HUES6 (cell line): ENCODE measurements at regions not wholly inside any gene's neighbourhood (a gene's known extent, or its start where the extent isn't known, plus 50 kb on each side); places are given as distances from the start of the nearest gene placed in this dataset.

Source experiments
- H3K27ac ChIP-seq: 2 replicates; pipeline ENCODE4 v1.7.0; 2013; ENCODE audit warnings: low read depth, mild to moderate bottlenecking, low read length, inconsistent platforms
- H3K27me3 ChIP-seq: 2 replicates; pipeline ENCODE4 v1.6.1; 2013; ENCODE audit warnings: low read length; ENCODE audit not compliant: control insufficient read depth, insufficient read depth
- H3K36me3 ChIP-seq: 2 replicates; pipeline ENCODE4 v1.6.1; 2013; ENCODE audit warnings: low read length; ENCODE audit not compliant: control insufficient read depth, insufficient read depth
- H3K4me1 ChIP-seq: 2 replicates; pipeline ENCODE4 v1.6.1; 2013; ENCODE audit warnings: low read length; ENCODE audit not compliant: control insufficient read depth, insufficient read depth
- H3K4me3 ChIP-seq: 2 replicates; pipeline ENCODE4 v1.5.1; 2013; ENCODE audit warnings: low read depth, low read length
- H3K9ac ChIP-seq: one replicate; pipeline ENCODE4 v1.6.1; 2013; ENCODE audit warnings: mild to moderate bottlenecking, low read length
- H3K9me3 ChIP-seq: 2 replicates; pipeline ENCODE4 v1.6.1; 2013; ENCODE audit warnings: low read depth, low read length; ENCODE audit not compliant: control insufficient read depth, insufficient read depth

DNA sequence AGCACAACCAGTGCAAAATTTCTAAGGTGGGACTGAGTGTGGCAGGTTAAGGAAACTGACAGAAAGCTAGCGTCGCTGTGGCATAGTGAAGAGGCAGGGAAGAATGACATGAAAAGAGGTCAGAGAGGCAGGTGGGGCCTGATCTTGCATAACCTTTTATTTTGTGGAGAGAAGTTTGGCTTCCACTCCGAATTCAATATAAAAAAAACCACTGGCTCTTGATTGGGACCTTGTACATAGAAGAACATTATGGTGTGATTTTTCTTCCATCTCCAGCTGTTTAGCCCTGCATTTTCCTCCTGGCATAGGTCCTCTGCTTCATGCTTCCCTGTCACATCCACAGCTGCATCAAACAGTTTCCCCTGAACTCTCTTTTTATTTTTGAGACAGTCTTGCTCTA, 170.5 kb upstream of the MEOX2 start:
- Histone ChIP-seq H3K9ac (no peak overlapping the region), H3K36me3 (no peaks in the 10 kb centered on the region)

DNA sequence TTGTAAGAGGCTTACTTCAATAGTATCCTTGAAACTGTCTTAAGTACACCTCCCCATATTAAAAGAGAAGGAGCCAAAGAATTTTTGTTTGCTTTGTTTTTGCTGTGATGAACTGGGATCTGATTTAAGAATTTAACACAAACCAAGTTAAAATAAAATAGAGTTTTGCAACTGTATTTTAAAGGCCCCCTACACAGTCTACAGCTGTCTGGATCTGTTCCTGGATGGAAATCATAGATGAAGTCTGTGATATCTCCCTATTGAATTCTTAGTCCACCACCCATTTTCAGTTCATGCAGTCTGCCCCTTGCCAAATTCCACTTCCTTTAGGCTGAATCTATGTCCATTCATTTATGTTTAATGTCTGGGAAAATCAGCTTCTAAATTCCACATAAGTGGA, 169.8 kb upstream of the MEOX2 start:
- no peak overlapping the region for H3K9ac ChIP-seq
- peaks cover 5% of the 10 kb centered on the region; the same call in 1 of the 2 replicates for H3K4me1 ChIP-seq
- H3K36me3 ChIP-seq = no peaks in the 10 kb centered on the region
- H3K4me3 ChIP-seq = no peak overlapping the region
- no peaks in the 10 kb centered on the region for H3K27me3 ChIP-seq
- H3K9me3 ChIP-seq = no peaks in the 10 kb centered on the region
- H3K27ac ChIP-seq = no peak overlapping the region

More for the DNA sequence above, 170.5 kb upstream of the MEOX2 start:
- no peaks in the 10 kb centered on the region for H3K27me3 ChIP-seq
- no peak overlapping the region for H3K27ac ChIP-seq
- peaks cover 5% of the 10 kb centered on the region; the same call in 1 of the 2 replicates for H3K4me1 ChIP-seq
- H3K9me3 ChIP-seq = no peaks in the 10 kb centered on the region
- H3K4me3 ChIP-seq = no peak overlapping the region

- Histone ChIP-seq H3K4me1 (peaks cover 5% of the 10 kb centered on the region; the same call in 1 of the 2 replicates), H3K4me3 (no peak overlapping the region), H3K9me3 (no peaks in the 10 kb centered on the region), H3K27ac (0 out of 2 replicates have a peak overlapping the region, but pooled peaks have one; percentile 7), H3K36me3 (no peaks in the 10 kb centered on the region), H3K9ac (no peak overlapping the region), H3K27me3 (no peaks in the 10 kb centered on the region)
Measured at GRCh38 chr7:15855525-15856109, 169.1 kb upstream of the MEOX2 start.

GRCh38 chr7:15854841-15855524, 168.5 kb upstream of the MEOX2 start:
- Histone ChIP-seq H3K27ac (no peak overlapping the region), H3K27me3 (no peaks in the 10 kb centered on the region), H3K4me3 (no peak overlapping the region)

GRCh38 chr7:15853832-15854470, 167.5 kb upstream of the MEOX2 start:
- Histone ChIP-seq H3K27ac (no peak overlapping the region), H3K4me3 (no peak overlapping the region)

More at GRCh38 chr7:15854841-15855524, 168.5 kb upstream of the MEOX2 start:
- no peak overlapping the region for H3K9ac ChIP-seq
- H3K9me3 ChIP-seq = no peaks in the 10 kb centered on the region
- H3K4me1 ChIP-seq = peaks cover 5% of the 10 kb centered on the region; the same call in 1 of the 2 replicates
- no peaks in the 10 kb centered on the region for H3K36me3 ChIP-seq

DNA sequence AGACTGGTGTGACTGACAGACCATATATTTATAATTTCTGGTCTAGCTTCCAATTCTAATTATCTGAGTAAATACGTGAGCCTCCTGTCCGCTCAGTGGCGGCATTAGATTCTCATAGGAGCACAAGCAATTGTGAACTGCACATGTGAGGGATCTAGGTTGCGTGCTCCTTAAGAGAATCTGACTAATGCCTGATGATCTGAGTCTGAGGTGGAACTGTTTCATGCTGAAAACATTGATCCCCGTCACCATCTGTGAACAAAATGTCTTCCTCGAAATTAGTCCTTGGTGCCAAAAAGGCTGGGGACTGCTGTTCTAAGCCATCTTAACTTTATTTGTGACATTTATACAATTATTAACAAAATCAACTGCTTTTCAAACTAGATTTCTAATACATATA, 164.7 kb upstream of the MEOX2 start:
- no peak overlapping the region for H3K9ac ChIP-seq
- no peak overlapping the region for H3K4me3 ChIP-seq
- no peaks in the 10 kb centered on the region for H3K9me3 ChIP-seq

More at GRCh38 chr7:15853832-15854470, 167.5 kb upstream of the MEOX2 start:
- Histone ChIP-seq H3K36me3 (no peaks in the 10 kb centered on the region), H3K4me1 (peaks cover 5% of the 10 kb centered on the region; the same call in 1 of the 2 replicates), H3K27me3 (no peaks in the 10 kb centered on the region), H3K9ac (no peak overlapping the region), H3K9me3 (no peaks in the 10 kb centered on the region)

DNA sequence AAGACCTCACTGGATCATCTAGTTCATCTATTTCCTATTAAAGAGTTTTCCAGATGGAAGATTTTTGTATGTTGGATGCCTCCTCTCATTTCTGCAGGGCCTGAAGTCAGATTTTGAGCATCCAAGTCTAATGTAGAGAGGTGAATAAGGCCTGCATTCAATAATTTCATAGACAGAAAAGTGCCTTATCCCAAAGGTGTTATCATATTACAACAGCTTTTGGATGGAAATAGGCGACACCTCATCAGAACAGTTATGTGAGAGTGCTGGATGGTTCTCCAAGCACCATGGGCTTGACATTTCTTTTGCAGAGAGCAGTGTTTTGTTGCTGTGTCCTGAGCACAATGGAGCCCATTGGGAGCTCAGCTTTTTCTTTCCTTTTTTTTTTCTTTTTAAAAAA, 162.4 kb upstream of the MEOX2 start:
- H3K9me3 ChIP-seq = no peaks in the 10 kb centered on the region
- no peaks in the 10 kb centered on the region; the same call in 1 of the 2 replicates for H3K4me1 ChIP-seq
- no peaks in the 10 kb centered on the region for H3K36me3 ChIP-seq
- H3K4me3 ChIP-seq = no peak overlapping the region
- H3K27ac ChIP-seq = no peak overlapping the region
- no peaks in the 10 kb centered on the region for H3K27me3 ChIP-seq
- H3K9ac ChIP-seq = no peak overlapping the region

More for the DNA sequence above, 164.7 kb upstream of the MEOX2 start:
- Histone ChIP-seq H3K36me3 (no peaks in the 10 kb centered on the region), H3K27ac (no peak overlapping the region), H3K4me1 (peaks cover 5% of the 10 kb centered on the region; the same call in 1 of the 2 replicates), H3K27me3 (no peaks in the 10 kb centered on the region)

DNA sequence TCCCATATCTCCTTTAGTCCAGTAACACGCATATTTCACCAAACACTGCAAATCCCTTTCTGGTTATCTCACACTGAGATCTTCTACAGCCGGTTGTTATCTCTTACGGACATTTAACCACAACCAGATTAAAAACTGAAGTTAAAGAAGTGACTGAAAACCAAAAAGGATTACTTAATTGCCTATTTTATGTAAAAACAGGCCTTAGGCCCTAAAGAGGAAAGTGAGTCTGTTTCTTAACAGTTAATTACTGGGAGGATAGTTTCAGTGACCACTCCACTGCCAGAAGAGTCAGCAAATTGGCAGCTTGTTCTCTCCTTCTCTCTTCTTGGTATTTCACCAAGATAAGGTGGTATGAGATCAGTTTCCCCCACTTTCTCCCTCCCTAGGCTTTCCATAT, 161.9 kb upstream of the MEOX2 start:
- no peak overlapping the region for H3K9ac ChIP-seq

GRCh38 chr7:15845868-15846267, 159.4 kb upstream of the MEOX2 start:
- Histone ChIP-seq H3K27ac (no peak overlapping the region), H3K4me3 (no peak overlapping the region), H3K36me3 (no peaks in the 10 kb centered on the region), H3K27me3 (no peaks in the 10 kb centered on the region), H3K9ac (no peak overlapping the region), H3K4me1 (no peaks in the 10 kb centered on the region; the same call in 1 of the 2 replicates), H3K9me3 (no peaks in the 10 kb centered on the region)

More for the DNA sequence above, 161.9 kb upstream of the MEOX2 start:
- Histone ChIP-seq H3K4me1 (no peaks in the 10 kb centered on the region; the same call in 1 of the 2 replicates), H3K4me3 (no peak overlapping the region), H3K36me3 (no peaks in the 10 kb centered on the region), H3K9me3 (no peaks in the 10 kb centered on the region), H3K27ac (no peak overlapping the region), H3K27me3 (no peaks in the 10 kb centered on the region)

GRCh38 chr7:15845461-15845860, 159.0 kb upstream of the MEOX2 start:
- Histone ChIP-seq H3K9ac (no peak overlapping the region), H3K4me3 (no peak overlapping the region), H3K4me1 (no peaks in the 10 kb centered on the region; the same call in 1 of the 2 replicates), H3K9me3 (no peaks in the 10 kb centered on the region), H3K27me3 (no peaks in the 10 kb centered on the region), H3K36me3 (no peaks in the 10 kb centered on the region), H3K27ac (no peak overlapping the region)
